ENCODE measurements at regions not wholly inside any gene's neighbourhood (a gene's known extent, or its start where the extent isn't known, plus 50 kb on each side); places are given as distances from the start of the nearest gene placed in this dataset.

- TF ChIP-seq POLR2A (IDR thresholded peaks at IDR 0.05) (no peak), EP300 (IDR thresholded peaks at IDR 0.05) (no peak)
- TF ChIP-seq, protein P1, sequence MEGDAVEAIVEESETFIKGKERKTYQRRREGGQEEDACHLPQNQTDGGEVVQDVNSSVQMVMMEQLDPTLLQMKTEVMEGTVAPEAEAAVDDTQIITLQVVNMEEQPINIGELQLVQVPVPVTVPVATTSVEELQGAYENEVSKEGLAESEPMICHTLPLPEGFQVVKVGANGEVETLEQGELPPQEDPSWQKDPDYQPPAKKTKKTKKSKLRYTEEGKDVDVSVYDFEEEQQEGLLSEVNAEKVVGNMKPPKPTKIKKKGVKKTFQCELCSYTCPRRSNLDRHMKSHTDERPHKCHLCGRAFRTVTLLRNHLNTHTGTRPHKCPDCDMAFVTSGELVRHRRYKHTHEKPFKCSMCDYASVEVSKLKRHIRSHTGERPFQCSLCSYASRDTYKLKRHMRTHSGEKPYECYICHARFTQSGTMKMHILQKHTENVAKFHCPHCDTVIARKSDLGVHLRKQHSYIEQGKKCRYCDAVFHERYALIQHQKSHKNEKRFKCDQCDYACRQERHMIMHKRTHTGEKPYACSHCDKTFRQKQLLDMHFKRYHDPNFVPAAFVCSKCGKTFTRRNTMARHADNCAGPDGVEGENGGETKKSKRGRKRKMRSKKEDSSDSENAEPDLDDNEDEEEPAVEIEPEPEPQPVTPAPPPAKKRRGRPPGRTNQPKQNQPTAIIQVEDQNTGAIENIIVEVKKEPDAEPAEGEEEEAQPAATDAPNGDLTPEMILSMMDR (IDR thresholded peaks at IDR 0.05): no peak
These were observed 276.7 kb upstream of the ARRDC4 start for GRCh38 chr15:97683831-97684230.

Data from ovary (tissue), 3 donors.